ENCODE measurements at regions not wholly inside any gene's neighbourhood (a gene's known extent, or its start where the extent isn't known, plus 50 kb on each side); places are given as distances from the start of the nearest gene placed in this dataset.

DNA sequence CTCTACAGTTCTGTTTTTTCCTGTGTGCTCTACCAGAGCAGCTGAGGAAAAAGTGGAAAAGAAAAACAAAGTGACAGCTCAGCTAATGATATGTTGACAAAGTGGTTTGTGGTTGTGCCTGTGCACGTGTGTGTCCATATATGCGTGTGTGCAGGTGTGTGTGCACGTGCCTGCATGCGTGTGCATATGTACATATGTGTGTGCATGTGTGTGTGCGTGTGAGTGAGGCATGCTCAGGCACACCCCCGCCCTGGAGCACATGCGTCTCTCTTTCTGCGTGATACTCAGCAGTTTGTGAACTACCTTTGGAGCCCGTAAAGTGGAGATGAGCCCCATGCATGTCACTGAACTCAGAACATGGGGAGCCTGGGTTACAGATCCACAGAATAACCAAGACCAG lies 84.5 kb upstream of the GPR26 start:
- Histone ChIP-seq H3K4me3 (replicated peaks in 1 of 3; ENCODE audit: insufficient read depth in 1 of 3, low read depth in 2 of 3, low read length in 3 of 3) (no peak overlapping the region), H3K27me3 (ENCODE audit: control insufficient read depth in 1 of 2, insufficient read depth in 2 of 2, low read length in 2 of 2) (peaks cover 3 to 21% of the 10 kb centered on the region in 2 experiments; a peak in 3 of 5 replicates), H3K4me1 (ENCODE audit: insufficient read depth, low read length) (peaks cover 7% of the 10 kb centered on the region; the same call in 1 of the 2 replicates), H2AFZ (ENCODE audit: low read length) (no peak overlapping the region), H3K4me2 (ENCODE audit: low read depth, low read length) (no peak overlapping the region), H3K9me3 (ENCODE audit: low read length) (no peaks in the 10 kb centered on the region), H4K20me1 (ENCODE audit: insufficient read depth, low read length) (no peaks in the 10 kb centered on the region), H3K36me3 (replicated peaks in 1 of 2; ENCODE audit: control insufficient read depth in 1 of 2, insufficient read depth in 2 of 2, low read length in 2 of 2) (no peaks in the 10 kb centered on the region), H3K9ac (ENCODE audit: insufficient read depth, low read depth, low read length) (no peak overlapping the region), H3K79me2 (ENCODE audit: insufficient read depth, low read length) (no peaks in the 10 kb centered on the region), H3K27ac (ENCODE audit: extremely low read length, insufficient read depth, low read length) (no peak overlapping the region)
- no peak for TF ChIP-seq HCFC1 (IDR thresholded peaks at IDR 0.05; ENCODE audit: low read depth, low read length)
- TF ChIP-seq, protein P1, sequence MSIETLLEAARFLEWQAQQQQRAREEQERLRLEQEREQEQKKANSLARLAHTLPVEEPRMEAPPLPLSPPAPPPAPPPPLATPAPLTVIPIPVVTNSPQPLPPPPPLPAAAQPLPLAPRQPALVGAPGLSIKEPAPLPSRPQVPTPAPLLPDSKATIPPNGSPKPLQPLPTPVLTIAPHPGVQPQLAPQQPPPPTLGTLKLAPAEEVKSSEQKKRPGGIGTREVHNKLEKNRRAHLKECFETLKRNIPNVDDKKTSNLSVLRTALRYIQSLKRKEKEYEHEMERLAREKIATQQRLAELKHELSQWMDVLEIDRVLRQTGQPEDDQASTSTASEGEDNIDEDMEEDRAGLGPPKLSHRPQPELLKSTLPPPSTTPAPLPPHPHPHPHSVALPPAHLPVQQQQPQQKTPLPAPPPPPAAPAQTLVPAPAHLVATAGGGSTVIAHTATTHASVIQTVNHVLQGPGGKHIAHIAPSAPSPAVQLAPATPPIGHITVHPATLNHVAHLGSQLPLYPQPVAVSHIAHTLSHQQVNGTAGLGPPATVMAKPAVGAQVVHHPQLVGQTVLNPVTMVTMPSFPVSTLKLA (IDR thresholded peaks at IDR 0.05): peak; percentile 87
- POLR2A ChIA-PET: no interaction called here
- CTCF ChIA-PET (ENCODE audit: low intra/inter-chr PET ratio, low total read pairs): interaction anchor here (3.7 kb wide), 1 partner anchor 385 kb away, joined by 64 read pairs; no protein-coding TSS in a partner anchor
- WGBS (ENCODE audit: low lambda C conversion rate): 3% methylated on average over 4 of the region's 9 CpGs
- ATAC-seq: no peak
- no peak for DNase-seq (ENCODE audit: low spot score)
- intact Hi-C loops (cut with micrococcal nuclease; ENCODE audit: unreplicated experiment) (loop anchor here (1.0 kb wide), 1 partner anchor 386 kb away; no protein-coding TSS in a partner anchor), in situ Hi-C loops (cut with HindIII; ENCODE audit: extremely low pct_ligation_motif_present, low pct_unique_long_range_greater_than_20kb) (loop anchor here (5.0 to 10.0 kb wide), 2 partner anchors 386 to 803 kb away; no protein-coding TSS in a partner anchor)
- no TSS peak for BruUV-seq (replicated peaks)
- FAIRE-seq: no peak

DNA sequence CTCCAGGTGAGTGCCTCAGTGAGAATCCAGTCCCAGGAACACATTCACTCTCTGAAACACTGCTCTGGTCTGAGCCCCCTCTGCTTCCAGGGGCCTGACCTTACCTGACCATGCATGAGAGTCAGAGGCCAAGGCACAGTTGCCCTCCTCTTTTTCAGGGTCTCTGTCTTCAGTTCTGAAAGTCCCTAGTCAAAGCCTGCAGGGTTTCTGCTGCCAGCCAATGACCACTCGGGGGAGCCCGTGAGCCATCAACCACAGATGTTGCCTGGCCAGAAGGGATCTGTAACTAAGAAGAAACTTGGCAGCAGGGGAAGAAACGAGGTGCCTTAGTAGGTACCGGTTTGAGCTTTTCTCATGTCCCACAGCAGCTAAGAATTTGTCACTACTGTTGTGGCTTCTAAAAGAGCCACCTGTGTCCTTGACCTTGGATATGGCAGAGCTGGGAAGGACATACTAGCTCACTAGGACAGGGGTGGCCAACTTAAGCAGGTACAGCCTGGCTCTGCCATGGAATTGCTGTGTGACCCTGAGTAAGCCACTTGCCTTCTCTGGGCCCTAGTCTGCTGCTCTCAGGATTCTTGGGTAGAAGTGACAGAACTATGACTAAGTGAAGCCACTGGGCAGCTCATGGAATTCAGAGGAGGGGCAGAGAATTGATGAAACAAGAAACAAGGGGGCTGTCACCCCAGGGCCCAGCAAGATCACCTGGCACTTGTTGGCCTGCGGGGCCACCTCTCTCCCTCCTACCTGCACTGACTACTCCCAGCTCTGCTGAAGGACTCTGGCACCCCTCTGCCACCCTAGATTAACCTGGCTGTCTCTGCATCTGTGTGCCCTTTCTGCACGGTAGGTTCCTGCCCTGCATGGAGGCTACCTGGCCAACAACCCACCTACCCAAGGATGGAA lies 83.8 kb upstream of the GPR26 start:
- Histone ChIP-seq H4K20me1 (ENCODE audit: insufficient read depth, low read length) (no peaks in the 10 kb centered on the region), H2AFZ (ENCODE audit: low read length) (no peak overlapping the region), H3K4me3 (replicated peaks in 1 of 3; ENCODE audit: insufficient read depth in 1 of 3, low read depth in 2 of 3, low read length in 3 of 3) (no peak overlapping the region), H3K79me2 (ENCODE audit: insufficient read depth, low read length) (no peaks in the 10 kb centered on the region), H3K9me3 (ENCODE audit: low read length) (no peaks in the 10 kb centered on the region), H3K27me3 (ENCODE audit: control insufficient read depth in 1 of 2, insufficient read depth in 2 of 2, low read length in 2 of 2) (peaks cover 3 to 18% of the 10 kb centered on the region in 2 experiments; a peak in 3 of 5 replicates), H3K4me1 (ENCODE audit: insufficient read depth, low read length) (peaks cover 7% of the 10 kb centered on the region; the same call in 1 of the 2 replicates), H3K27ac (ENCODE audit: extremely low read length, insufficient read depth, low read length) (no peak overlapping the region), H3K4me2 (ENCODE audit: low read depth, low read length) (no peak overlapping the region), H3K9ac (ENCODE audit: insufficient read depth, low read depth, low read length) (no peak overlapping the region), H3K36me3 (replicated peaks in 1 of 2; ENCODE audit: control insufficient read depth in 1 of 2, insufficient read depth in 2 of 2, low read length in 2 of 2) (no peaks in the 10 kb centered on the region)
- intact Hi-C loops (cut with micrococcal nuclease; ENCODE audit: unreplicated experiment) (loop anchor here (1.0 kb wide), 1 partner anchor 385 kb away; no protein-coding TSS in a partner anchor), in situ Hi-C loops (cut with HindIII; ENCODE audit: extremely low pct_ligation_motif_present, low pct_unique_long_range_greater_than_20kb) (loop anchor here (5.0 to 10.0 kb wide), 2 partner anchors 385 to 802 kb away; no protein-coding TSS in a partner anchor)
- BruUV-seq (replicated peaks): no TSS peak
- CTCF ChIA-PET (ENCODE audit: low intra/inter-chr PET ratio, low total read pairs): interaction anchor here (3.7 kb wide), 1 partner anchor 384 kb away, joined by 64 read pairs; no protein-coding TSS in a partner anchor
- DNase-seq (ENCODE audit: low spot score) (peak; percentile 57), ATAC-seq (peak; percentile 88), FAIRE-seq (peak; percentile 75)
- POLR2A ChIA-PET: no interaction called here
- WGBS (ENCODE audit: low lambda C conversion rate): 3% methylated on average over 5 of the region's 6 CpGs
- TF ChIP-seq RAD21 (CRISPR knock-in tag; IDR thresholded peaks at IDR 0.05) (peak; percentile 69), STAG1 (CRISPR knock-in tag; IDR thresholded peaks at IDR 0.05) (peak; percentile 89), SMC3 (IDR thresholded peaks at IDR 0.05; ENCODE audit: low read length) (peak; percentile 80), ZNF432 (CRISPR knock-in tag; IDR thresholded peaks at IDR 0.05; ENCODE audit: borderline replicate concordance) (no peak), KDM2A (CRISPR knock-in tag; IDR thresholded peaks at IDR 0.05; ENCODE audit: borderline replicate concordance, low read depth) (peak; percentile 33; the same call in 1 of the 2 replicates), TEF (CRISPR knock-in tag; IDR thresholded peaks at IDR 0.05) (no peak), AKAP8 (CRISPR knock-in tag; IDR thresholded peaks at IDR 0.05) (no peak), ZNF768 (CRISPR knock-in tag; IDR thresholded peaks at IDR 0.05) (peak; percentile 69; the same call in 1 of the 2 replicates), ZNF782 (CRISPR knock-in tag; IDR thresholded peaks at IDR 0.05; ENCODE audit: borderline replicate concordance) (no peak)
- TF ChIP-seq, protein P2, sequence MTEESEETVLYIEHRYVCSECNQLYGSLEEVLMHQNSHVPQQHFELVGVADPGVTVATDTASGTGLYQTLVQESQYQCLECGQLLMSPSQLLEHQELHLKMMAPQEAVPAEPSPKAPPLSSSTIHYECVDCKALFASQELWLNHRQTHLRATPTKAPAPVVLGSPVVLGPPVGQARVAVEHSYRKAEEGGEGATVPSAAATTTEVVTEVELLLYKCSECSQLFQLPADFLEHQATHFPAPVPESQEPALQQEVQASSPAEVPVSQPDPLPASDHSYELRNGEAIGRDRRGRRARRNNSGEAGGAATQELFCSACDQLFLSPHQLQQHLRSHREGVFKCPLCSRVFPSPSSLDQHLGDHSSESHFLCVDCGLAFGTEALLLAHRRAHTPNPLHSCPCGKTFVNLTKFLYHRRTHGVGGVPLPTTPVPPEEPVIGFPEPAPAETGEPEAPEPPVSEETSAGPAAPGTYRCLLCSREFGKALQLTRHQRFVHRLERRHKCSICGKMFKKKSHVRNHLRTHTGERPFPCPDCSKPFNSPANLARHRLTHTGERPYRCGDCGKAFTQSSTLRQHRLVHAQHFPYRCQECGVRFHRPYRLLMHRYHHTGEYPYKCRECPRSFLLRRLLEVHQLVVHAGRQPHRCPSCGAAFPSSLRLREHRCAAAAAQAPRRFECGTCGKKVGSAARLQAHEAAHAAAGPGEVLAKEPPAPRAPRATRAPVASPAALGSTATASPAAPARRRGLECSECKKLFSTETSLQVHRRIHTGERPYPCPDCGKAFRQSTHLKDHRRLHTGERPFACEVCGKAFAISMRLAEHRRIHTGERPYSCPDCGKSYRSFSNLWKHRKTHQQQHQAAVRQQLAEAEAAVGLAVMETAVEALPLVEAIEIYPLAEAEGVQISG (CRISPR knock-in tag; IDR thresholded peaks at IDR 0.05): 0 out of 2 replicates have a peak, but pooled peaks have one; percentile 22

Measured in HepG2 (cell line).